IMR-90 (cell line): ENCODE measurements at regions not wholly inside any gene's neighbourhood (a gene's known extent, or its start where the extent isn't known, plus 50 kb on each side); places are given as distances from the start of the nearest gene placed in this dataset.

ENCODE experiments used
- ATAC-seq: fragments of 200-7000 bp; cut with Tn5 transposase; 2 replicates; pipeline ENCODE4 v1.9.1; 2020; ENCODE audit warnings: low read depth, mild to moderate bottlenecking, moderate library complexity
- BruUV-seq: library from RNA; stranded (reverse); fragments of 400-500 nt; replicated peaks from 2 replicates; lab custom pipeline; 2021; lab: Mats Ljungman, UMichigan
- CTCF ChIA-PET: fragments of 300-600 bp; formaldehyde crosslinking; extraction: SDS; loops from one replicate; lab custom pipeline; 2021; ENCODE audit warnings: antibody characterized with exemption; lab: Yijun Ruan, JAX
- POLR2A ChIA-PET: fragments of 300-600 bp; sonication (Branson Sonifier 250); formaldehyde crosslinking; loops from one replicate; lab custom pipeline; 2022; ENCODE audit warnings: antibody characterized with exemption; ENCODE audit not compliant: unreplicated experiment; lab: Charles Lee
- DNase-seq: peaks from one replicate; pipeline ENCODE4 v3.0.0; 2013
- H2AFZ ChIP-seq: replicated peaks from 2 replicates; pipeline ENCODE3; 2013; ENCODE audit warnings: low read length, mild to moderate bottlenecking; ENCODE audit not compliant: poor library complexity
- H2AK5ac ChIP-seq: 2 replicates; pipeline ENCODE4 v1.6.1; 2013; ENCODE audit warnings: low read depth, low read length, inconsistent platforms
- H2AK9ac ChIP-seq: replicated peaks from 2 replicates; pipeline ENCODE3; 2013; ENCODE audit warnings: mild to moderate bottlenecking, low read depth, low read length, moderate library complexity; ENCODE audit not compliant: poor library complexity
- H2BK120ac ChIP-seq: 2 replicates; pipeline ENCODE4 v1.6.1; 2013; ENCODE audit warnings: low read depth, low read length, inconsistent platforms
- H2BK15ac ChIP-seq: 3 replicates; pipeline ENCODE4 v1.6.1; 2013; ENCODE audit warnings: low read depth, low read length, inconsistent platforms
- H2BK20ac ChIP-seq: 2 replicates; pipeline ENCODE4 v1.6.1; 2013; ENCODE audit warnings: low read depth, mild to moderate bottlenecking, inconsistent platforms, low read length, moderate library complexity
- H2BK5ac ChIP-seq: 2 replicates; pipeline ENCODE4 v1.6.1; 2013; ENCODE audit warnings: mild to moderate bottlenecking, low read depth, low read length, inconsistent platforms; ENCODE audit not compliant: poor library complexity, severe bottlenecking
- H3K14ac ChIP-seq: replicated peaks from 2 replicates; pipeline ENCODE4 v1.6.1; 2013; ENCODE audit warnings: low read depth, low read length, inconsistent platforms
- H3K18ac ChIP-seq: 2 replicates; pipeline ENCODE4 v1.6.1; 2013; ENCODE audit warnings: low read depth, low read length, control low read depth
- H3K23ac ChIP-seq: 2 replicates; pipeline ENCODE4 v1.6.1; 2013; ENCODE audit warnings: low read depth, low read length, inconsistent platforms
- H3K27ac ChIP-seq: 2 replicates; pipeline ENCODE4 v1.5.1; 2013; ENCODE audit warnings: mild to moderate bottlenecking, control low read depth, low read length; ENCODE audit not compliant: insufficient read depth
- H3K27me3 ChIP-seq: 2 replicates; pipeline ENCODE4 v1.6.1; 2013; ENCODE audit warnings: low read length; ENCODE audit not compliant: control insufficient read depth, insufficient read depth
- H3K36me3 ChIP-seq: 2 replicates; pipeline ENCODE4 v1.6.1; 2013; ENCODE audit warnings: low read length, mixed read lengths; ENCODE audit not compliant: control insufficient read depth, insufficient read depth
- H3K4ac ChIP-seq: 2 replicates; pipeline ENCODE4 v1.6.1; 2013; ENCODE audit warnings: low read depth, low read length, inconsistent platforms
- H3K4me1 ChIP-seq: 2 replicates; pipeline ENCODE4 v1.6.1; 2013; ENCODE audit warnings: low read length, mixed read lengths; ENCODE audit not compliant: control insufficient read depth, insufficient read depth
- H3K4me2 ChIP-seq: 2 replicates; pipeline ENCODE4 v1.6.1; 2013; ENCODE audit warnings: low read depth, mild to moderate bottlenecking, control low read depth, low read length, moderate library complexity
- H3K4me3 ChIP-seq: 2 replicates; pipeline ENCODE4 v1.5.1; 2013; ENCODE audit warnings: low read depth, mild to moderate bottlenecking, control low read depth, low read length, moderate library complexity; ENCODE audit not compliant: insufficient read depth
- H3K56ac ChIP-seq: 2 replicates; pipeline ENCODE4 v1.6.1; 2013; ENCODE audit warnings: low read length, inconsistent platforms; ENCODE audit not compliant: insufficient read depth; ENCODE audit errors: extremely low read depth
- H3K79me1 ChIP-seq, 2 experiments: 2 replicates each; pipeline ENCODE4 v1.6.1; 2013; ENCODE audit warnings: low read length in 2 of 2, inconsistent platforms in 1 of 2, low read depth in 1 of 2
- H3K9ac ChIP-seq: 2 replicates; pipeline ENCODE4 v1.6.1; 2013; ENCODE audit warnings: low read depth, low read length, control low read depth
- H3K9me1 ChIP-seq: 2 replicates; pipeline ENCODE4 v1.6.1; 2013; ENCODE audit warnings: low read length, inconsistent platforms; ENCODE audit not compliant: insufficient read depth
- H3K9me3 ChIP-seq: 2 replicates; pipeline ENCODE4 v1.6.1; 2013; ENCODE audit warnings: low read length; ENCODE audit not compliant: control insufficient read depth, insufficient read depth
- H4K20me1 ChIP-seq: 2 replicates; pipeline ENCODE4 v1.6.1; 2013; ENCODE audit warnings: low read length, inconsistent platforms; ENCODE audit not compliant: insufficient read depth
- H4K5ac ChIP-seq: 2 replicates; pipeline ENCODE4 v1.6.1; 2013; ENCODE audit warnings: mild to moderate bottlenecking, low read depth, low read length, control low read depth
- H4K8ac ChIP-seq, 2 experiments: 2 replicates each; pipeline ENCODE4 v1.6.1; 2013; ENCODE audit warnings: low read depth in 2 of 2, low read length in 2 of 2, control low read depth in 1 of 2, inconsistent platforms in 1 of 2
- H4K91ac ChIP-seq: 2 replicates; pipeline ENCODE4 v1.6.1; 2013; ENCODE audit warnings: low read depth, low read length, inconsistent platforms; ENCODE audit not compliant: insufficient read depth
- NFE2L2 ChIP-seq: fragments of 150-350 bp; IDR thresholded peaks from 2 replicates; pipeline ENCODE4 v1.6.1; 2016; ENCODE audit warnings: low read depth, mild to moderate bottlenecking, low read length
- RAD21 ChIP-seq: IDR thresholded peaks from 2 replicates; pipeline ENCODE4 v1.6.1; 2012; ENCODE audit warnings: low read length, improper control_type of control experiment
- SMC3 ChIP-seq: fragments of 150-350 bp; IDR thresholded peaks from 2 replicates; pipeline ENCODE4 v1.6.1; 2016; ENCODE audit warnings: low read depth, mild to moderate bottlenecking, antibody characterized with exemption, low read length, moderate library complexity
- dilution Hi-C: fragments of 300-500 bp; cut with HindIII; formaldehyde crosslinking; loops from one replicate; pipeline ENCODE4 v1.14.3; 2018; ENCODE audit warnings: low sequenced_read_pairs; ENCODE audit not compliant: unreplicated experiment
- in situ Hi-C: fragments of 300-500 bp; cut with MboI; formaldehyde crosslinking; loops from 3 replicates; pipeline ENCODE4 v1.14.3; 2019; ENCODE audit warnings: low sequenced_read_pairs, inconsistent platforms, mixed read lengths
- intact Hi-C: fragments of 100-400 bp; cut with micrococcal nuclease; formaldehyde crosslinking; loops from 2 replicates; pipeline ENCODE4 v1.10.0; 2022

DNA sequence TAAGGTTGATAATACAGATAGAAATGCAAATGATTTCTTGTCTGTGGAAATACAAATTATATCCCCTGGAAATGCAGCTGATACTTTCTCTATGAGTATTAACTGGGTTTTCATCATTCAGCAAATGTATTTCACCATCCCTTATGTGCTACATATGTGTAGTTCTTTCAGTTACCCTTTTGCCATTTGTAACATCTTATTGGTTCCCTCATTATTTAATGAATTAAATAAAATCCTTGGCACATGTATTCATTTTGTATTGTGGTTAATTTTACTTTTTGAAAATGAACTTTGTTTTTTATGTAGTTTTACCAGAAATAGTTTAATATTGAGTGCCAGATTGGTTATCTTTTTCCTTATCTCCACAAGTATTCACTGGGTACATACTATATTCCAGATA lies 89.9 kb upstream of the DEPDC1 start:
- BruUV-seq = no TSS peak
- Histone ChIP-seq H2AK9ac (no peak overlapping the region), H3K9ac (no peak overlapping the region), H2BK5ac (no peak overlapping the region), H3K4me1 (no peaks in the 10 kb centered on the region), H3K36me3 (no peaks in the 10 kb centered on the region), H3K4me3 (no peak overlapping the region), H4K20me1 (no peaks in the 10 kb centered on the region), H2BK20ac (no peak overlapping the region), H3K14ac (no peak overlapping the region), H2BK15ac (no peak overlapping the region), H3K27ac (no peak overlapping the region), H4K8ac (no peak overlapping the region), H3K4ac (no peak overlapping the region), H4K5ac (no peak overlapping the region), H4K91ac (no peak overlapping the region), H2AFZ (no peak overlapping the region), H3K79me1 (no peaks in the 10 kb centered on the region), H3K9me3 (no peaks in the 10 kb centered on the region), H2AK5ac (no peak overlapping the region), H3K27me3 (no peaks in the 10 kb centered on the region), H3K23ac (no peak overlapping the region), H3K18ac (no peak overlapping the region), H3K4me2 (no peak overlapping the region), H3K9me1 (no peaks in the 10 kb centered on the region), H3K56ac (no peak overlapping the region), H2BK120ac (no peak overlapping the region)
- dilution Hi-C loops (no loop called here), in situ Hi-C loops (no loop called here), intact Hi-C loops (no loop called here)
- DNase-seq (no peak), ATAC-seq (no peak)
- ChIA-PET CTCF (no interaction called here), POLR2A (no interaction called here)
- TF ChIP-seq SMC3 = no peak
- no peak for TF ChIP-seq RAD21
- no peak for TF ChIP-seq NFE2L2
